EL (cell line): ENCODE measurements at regions not wholly inside any gene's neighbourhood (a gene's known extent, or its start where the extent isn't known, plus 50 kb on each side); places are given as distances from the start of the nearest gene placed in this dataset.

ENCODE experiments used
- DNase-seq: peaks from one replicate; pipeline ENCODE4 v3.0.0-alpha.2; 2016

DNA sequence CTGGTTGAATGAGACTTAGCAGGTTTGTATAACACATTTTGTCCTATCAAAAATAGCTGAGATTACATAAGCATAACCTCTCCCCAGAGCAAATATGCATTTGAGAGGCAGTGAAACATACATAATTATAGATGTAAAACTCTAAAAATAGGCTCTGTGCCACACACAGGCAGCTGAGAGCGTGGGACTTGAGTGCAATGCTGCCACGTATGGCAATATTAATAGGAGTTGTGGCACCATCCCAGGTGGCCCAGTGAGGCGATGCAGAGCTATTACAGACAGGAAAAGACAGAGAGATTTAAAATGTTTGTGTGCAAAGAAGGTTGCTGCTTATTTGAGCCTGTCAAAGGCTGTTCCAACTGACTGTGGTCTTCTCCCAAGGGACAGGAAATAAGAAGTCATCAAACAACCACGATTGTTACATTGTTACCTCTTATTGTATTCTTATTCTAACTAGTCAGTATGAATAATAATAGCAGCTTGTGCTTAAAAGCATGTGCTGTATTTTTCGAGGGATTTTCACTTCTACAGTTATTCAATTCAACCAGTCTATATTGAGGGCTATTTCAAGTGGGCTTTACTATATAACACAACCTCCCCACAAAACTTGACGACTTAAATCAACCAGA lies 116.5 kb downstream of the SALL1 start:
- DNase-seq: no peak

DNA sequence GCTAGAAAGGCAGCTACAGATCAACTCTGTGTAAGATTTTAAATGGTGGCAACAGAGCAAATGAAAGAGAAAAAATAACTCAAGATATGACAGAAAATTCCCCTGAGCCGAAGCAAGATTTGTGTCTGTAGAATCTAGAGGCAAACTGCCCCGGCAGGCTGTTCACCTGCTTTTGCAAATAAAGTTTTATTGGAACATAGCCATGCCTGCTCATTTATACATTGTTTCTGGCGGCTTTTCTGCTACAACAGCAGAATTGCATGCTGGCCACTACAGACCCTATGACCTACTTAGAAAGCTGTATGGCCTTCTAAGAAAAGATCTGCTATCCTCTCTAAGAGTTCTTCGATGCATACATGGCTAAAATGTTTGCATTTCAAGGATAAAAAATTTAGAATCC lies 119.5 kb downstream of the SALL1 start:
- no peak for DNase-seq

DNA sequence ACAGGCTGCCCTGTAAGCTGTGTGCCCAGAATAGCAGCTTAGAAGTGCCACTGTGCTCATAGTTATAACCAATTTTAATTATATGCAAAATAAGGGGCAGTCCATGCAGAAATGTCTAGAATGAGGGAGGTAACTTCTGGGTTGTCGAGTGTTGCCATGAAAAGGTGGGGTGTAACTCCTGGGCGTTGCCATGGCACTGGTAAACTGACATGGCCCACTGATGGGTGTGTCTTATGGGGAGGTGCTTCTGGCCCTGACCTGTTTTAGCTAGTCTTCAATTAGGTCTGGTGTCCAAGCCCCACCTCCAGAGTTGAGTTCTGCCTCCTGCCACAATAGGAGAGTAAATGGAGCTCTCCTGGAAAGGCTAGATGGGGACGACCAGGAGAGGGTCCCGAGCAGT lies 120.6 kb downstream of the SALL1 start:
- no peak for DNase-seq

DNA sequence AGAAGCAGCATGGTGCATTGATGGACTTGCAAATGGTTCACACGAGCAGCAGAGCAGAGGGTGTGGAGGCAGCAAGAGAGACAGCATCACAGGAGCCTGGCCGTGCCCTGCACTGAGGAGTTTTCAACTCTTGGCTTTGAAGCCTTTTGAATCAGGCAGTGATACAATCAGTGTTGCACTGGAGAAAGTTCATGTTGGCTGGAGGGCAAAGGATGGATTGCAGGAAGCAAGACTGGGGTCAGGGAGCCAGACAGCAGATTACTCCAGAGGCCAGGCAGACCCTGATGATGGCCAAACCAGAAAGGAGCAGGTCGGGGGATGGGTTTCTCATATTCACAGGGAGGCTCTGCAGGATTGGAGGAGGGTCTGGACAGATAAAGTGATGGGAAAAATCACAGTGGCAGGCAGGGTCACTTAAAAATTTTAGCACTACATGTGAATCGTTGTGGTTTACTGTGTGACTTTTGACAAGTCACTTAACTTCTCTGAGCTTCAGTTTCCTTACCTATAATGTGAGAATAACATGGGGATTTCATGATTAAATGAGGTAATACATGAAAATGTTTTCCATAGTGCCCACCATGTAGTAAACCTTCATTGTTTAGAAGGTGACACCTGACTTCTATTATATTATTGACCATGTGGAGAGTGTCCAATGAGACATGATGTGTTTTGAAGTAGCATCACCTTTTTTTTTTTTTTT lies 125.3 kb downstream of the SALL1 start:
- DNase-seq: no peak

DNA sequence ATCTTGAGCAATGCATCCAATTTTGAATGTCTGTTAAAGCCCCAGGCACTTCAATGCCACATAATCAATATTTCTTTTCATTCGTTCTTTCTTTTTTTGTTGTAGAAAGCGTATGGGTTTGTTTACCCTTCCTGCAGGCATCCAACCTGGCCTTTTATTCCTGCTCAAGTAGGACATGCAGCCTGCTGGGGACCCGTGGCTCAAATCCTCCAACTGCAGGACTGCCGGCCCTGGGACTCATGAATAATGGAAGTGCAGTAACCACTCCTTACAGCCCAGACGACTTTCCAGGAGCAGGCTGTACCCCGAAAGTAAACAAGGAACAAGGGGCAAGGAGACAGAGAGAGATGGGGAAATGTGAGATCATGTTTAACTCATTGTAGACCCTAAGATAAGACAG lies 126.4 kb downstream of the SALL1 start:
- DNase-seq: no peak

DNA sequence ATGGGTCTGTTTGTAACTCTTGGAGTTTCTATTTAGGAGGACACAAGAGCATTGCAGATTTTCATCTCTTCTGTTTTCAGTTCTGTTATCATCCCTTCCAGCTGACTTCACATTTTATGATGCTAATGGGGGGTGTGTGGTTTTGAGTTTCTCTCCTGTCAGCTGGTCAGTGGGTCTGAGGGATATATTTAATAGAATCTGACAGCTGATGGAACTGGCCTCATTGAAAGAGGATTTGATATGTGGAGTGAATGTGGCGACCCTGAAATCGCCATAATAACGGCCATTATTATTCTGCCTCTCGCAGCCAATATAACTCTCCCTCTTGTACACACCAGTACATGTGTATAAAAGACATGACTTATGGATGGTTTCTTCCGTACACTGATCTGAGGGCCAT lies 128.1 kb downstream of the SALL1 start:
- no peak for DNase-seq

DNA sequence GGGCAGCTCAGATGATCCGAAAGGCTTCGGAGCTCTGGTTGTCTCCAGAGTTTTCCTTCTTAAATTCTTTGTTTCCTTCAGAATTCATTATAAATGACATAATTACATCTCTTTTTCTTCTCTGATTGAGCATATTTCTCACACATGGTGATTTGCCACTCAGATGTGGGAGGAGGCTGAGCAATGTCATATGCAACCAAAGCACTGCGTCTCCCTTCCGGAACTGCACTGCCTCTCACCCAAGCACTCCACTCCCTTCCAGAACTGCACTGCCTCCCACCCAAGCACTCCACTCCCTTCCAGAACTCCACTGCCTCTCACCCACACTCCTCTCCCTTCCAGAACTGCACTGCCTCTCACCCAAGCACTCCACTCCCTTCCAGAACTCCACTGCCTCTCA lies 131.5 kb downstream of the SALL1 start:
- DNase-seq: no peak

DNA sequence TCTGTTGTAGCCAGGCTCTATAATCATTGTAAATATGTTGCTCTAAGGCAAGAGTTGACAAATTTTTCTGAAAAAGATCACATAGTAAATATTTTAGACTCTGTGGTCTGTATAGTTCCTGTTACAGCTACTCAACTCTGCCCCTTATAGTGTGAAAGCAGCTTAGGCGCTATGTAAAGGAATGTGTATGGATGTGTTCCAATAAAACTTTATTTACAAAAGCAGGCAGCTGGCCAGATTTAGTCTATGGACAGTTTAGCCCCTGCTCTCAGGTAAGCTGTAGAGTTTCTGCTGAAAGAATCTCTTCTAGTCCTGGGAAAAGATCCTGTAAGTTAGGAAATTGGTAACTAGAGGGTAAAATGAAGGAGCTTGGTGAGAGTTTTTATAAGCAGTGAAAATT lies 133.1 kb downstream of the SALL1 start:
- DNase-seq: no peak

DNA sequence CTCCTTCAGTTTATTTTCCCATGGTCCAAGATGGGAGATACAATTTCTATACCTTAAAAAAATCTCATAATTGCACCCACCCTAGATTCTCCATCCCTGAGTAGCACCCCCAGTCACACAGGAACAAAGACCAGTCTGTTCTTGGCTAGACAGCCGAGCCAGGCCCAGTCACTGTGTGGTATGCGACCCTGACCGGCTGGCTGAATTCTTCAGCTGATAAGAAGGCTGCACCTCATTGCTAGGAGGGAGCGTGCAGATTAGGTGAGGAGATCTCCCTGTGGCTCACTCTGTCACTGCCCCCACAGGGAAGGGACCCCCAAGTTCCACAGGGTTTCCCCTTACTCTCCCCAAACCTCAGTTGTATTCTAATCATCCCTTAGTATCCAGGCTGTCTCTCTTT lies 138.7 kb downstream of the SALL1 start:
- DNase-seq: no peak

DNA sequence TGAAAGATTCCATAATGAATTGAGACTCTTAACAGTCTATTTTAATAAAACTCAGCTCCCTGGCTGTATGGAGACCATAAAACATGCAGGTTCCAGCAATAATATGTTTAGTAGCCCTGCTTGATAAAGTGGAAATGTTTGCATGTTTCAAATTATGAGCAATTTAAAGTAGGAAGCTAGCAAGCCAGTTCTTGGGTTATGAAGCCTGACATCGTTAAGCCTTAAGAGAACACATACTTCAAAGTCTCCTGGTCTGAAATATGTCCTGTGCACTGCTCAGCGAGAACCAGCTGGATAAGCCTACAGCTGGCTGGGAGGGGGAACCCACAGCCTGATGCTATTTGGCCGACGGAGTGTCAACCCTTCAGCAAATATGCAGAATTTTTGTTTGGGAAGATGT lies 140.3 kb downstream of the SALL1 start:
- DNase-seq: no peak

DNA sequence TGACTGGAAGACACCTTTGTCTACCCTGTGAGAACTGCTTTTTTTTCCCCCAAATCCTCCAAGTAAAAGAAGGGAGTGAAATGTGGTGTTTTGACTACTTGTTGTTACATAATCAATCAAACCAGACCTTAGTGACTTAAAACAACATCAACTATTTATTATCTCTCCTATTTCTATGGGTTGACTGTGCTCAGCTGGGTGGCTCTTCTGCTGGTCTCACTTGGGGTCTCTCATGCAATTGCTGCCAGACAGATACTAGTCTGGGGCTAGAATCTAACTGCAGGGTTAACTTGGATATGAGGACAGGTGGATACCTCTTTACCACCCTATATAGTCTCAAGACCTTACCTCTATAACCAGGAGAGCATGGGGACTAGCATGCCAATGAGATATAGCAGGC lies 141.3 kb downstream of the SALL1 start:
- no peak for DNase-seq

DNA sequence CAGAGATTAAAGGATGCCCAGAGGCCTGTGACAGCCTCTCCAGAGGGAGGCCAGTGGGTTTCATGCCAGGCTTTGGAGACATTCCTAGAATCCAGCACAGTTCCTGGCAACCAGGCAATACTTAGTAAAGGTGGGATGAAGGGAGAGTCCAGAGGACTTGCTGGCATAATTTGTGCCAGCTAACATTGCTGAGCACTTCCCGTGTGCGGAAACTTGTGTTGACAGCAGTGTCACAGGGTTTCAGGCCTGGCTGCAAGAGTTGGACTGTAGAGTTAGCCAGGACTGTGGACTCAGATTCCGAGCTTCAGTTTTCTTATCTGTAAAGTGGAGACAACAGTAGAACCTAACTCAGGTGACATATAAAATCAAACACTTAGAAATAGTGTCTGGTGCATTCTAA lies 141.7 kb downstream of the SALL1 start:
- no peak for DNase-seq

DNA sequence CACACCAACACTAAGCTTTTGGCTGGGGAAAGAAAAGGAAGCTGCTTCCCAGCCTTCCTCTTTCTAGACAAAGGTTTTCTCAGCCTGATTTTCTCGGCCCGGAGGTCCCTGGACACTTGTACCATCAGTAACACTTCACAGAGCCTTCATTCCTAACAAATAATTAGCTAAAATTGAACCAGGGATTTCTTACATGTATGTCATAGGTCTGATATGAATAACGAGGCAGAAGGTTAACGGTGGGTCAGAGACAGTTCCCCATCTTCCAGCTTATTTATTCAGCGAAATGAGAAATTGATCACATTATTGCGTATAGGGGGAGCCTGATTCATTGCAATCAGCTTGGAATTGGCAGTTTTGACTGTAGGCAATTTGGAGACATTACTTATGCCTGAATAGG lies 142.5 kb downstream of the SALL1 start:
- DNase-seq: no peak

DNA sequence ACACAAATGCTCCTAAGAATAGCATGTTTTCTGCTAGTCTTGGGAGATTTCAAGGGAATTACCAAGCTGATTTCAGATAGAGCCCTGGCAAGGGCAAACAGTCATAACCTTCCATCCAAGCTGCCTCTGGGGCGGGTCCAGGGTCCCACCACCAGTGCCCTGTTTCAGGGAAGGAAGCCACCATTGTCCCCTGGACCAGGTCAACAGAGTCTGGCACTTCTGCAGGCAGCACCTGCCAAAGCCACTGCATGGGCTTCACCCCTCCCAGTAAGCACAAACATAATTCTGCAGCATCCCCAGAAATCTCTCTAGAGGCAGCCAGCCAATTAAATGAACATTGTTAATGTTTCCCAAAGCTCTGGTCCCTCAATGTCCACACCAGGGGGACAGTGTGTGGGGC lies 143.0 kb downstream of the SALL1 start:
- no peak for DNase-seq

DNA sequence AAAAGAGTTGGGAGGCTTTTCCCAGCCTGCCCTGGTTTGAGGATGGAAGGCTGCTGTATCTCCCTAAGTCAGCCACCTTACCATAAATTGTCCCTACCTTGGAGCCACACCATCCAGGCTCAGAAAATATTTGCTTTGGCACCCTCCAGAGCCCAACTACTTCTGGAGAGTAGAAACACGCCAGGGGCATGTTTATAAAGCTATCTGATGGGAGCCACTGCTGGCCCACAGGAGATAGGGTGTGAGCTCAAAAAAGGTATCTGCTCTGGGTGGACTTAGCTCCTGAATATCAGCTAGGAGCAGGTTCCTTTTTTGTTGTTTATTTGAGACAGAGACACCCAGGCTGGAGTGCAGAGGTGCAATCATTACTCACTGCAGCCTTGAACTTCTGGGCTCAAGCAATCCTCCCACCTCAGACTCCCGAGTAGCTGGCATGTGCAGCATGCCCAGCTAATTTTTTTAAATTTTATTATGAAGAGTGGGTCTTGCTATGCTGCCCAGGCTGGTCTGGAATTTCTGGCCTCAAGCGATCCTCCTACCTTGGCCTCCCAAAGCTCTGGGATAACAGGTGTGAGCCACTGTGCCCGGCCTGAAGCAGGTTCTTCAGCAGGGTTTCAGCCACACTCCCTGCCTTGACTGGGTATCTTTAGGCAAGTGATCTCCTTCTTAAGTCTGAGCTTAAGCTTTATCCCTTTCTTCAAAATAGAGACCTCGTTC lies 147.1 kb downstream of the SALL1 start:
- no peak for DNase-seq

DNA sequence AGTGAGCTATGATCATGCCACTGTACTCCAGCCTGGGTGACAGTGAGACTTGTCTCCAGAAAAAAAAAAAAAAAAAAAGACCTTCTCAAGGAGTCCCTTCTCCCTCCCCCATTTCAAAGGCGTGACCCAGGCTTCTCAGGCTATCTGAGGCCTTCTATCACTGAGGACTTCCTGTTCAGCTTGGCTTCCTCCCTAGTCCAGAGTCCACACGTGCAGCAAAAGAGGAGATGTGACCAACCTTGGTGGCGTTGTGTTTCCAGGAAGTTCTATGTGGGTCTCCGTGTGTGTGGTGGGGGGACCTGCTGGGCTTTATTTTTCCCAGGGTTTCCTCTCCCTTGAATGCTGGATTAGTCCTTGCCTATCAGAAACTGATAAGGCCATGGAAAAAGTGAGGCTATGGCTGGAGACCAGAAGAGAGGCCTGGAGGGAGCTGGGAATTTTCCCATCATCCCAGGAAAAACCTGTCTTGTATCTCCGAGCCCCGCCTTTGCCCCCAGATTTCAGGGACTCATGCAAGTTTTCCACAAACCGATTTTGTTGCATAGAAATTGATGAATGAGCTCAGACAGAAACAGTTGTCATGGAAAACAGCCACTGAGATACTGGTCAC lies 148.1 kb downstream of the SALL1 start:
- no peak for DNase-seq

DNA sequence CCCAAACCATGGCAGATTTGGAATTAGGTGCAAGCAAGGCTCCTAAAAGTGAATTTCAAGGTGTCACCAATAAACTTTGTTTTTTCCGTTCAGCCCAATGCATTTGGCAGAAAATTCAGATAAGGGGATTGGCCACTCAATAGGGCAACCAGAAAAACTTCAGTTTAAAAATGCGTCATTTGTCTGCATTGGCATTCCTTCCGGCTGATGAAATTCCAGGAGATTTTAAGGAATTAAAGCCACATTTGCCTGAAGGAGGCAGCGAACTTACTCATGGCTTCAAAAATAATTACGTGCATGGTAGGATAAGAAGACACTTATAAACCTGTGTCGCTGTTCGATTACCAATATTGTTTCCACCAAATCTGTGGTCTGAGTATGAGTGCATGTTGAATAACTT lies 151.9 kb downstream of the SALL1 start:
- DNase-seq: no peak

DNA sequence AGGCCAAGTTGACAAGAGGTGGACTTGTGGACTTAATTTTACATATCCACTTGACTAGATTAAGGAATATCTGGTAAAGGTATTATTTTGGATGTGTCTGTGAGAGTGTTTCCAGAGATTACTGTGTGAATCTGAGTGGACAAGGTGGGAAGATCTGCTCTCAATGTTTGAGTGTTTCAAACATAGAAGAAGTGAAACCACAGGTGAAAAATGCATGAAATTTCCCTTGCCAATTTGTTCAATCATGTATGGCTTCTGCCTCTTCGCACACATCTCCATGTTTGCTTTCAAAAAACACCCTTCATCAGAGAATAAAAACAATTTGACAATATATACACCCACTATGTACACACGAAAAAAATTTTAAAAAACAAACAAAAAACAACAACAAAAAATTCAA lies 152.7 kb downstream of the SALL1 start:
- no peak for DNase-seq

DNA sequence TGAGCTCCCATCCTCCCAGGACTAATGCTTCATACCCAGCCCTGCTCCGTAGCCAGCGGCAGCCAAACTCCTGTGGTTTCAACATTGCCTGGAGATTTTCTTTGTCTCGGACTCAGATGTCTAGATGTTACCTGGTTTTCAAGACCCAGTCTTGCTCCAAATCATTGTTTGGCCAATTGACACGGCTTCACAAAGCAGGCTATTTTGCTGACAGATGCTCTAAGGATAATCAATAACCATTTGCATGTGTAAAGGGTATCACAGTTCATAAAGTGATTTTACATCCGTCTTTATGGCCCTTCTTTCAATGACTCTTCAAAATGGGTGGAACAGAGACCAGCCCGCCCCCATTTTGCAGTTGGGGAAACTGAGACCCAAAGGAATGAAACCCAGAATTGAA lies 153.4 kb downstream of the SALL1 start:
- DNase-seq: no peak

DNA sequence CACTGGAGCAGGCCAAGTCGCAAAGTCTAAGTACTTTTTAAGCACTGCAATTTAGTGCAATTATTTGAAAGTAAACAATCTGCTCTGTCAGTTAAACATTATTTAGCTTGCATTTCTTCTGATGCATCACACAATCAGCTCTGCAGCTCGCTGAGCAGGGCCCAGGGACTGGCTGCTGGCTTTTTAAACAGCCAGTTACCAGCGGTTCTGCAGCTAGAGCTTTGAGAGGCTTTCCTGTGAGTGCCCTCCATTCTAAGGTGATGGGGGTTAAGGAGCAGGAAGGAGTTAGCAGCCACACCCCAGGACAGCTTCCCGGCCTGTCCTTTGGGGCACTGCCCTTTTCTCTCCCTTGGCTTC lies 154.3 kb downstream of the SALL1 start:
- DNase-seq: no peak

DNA sequence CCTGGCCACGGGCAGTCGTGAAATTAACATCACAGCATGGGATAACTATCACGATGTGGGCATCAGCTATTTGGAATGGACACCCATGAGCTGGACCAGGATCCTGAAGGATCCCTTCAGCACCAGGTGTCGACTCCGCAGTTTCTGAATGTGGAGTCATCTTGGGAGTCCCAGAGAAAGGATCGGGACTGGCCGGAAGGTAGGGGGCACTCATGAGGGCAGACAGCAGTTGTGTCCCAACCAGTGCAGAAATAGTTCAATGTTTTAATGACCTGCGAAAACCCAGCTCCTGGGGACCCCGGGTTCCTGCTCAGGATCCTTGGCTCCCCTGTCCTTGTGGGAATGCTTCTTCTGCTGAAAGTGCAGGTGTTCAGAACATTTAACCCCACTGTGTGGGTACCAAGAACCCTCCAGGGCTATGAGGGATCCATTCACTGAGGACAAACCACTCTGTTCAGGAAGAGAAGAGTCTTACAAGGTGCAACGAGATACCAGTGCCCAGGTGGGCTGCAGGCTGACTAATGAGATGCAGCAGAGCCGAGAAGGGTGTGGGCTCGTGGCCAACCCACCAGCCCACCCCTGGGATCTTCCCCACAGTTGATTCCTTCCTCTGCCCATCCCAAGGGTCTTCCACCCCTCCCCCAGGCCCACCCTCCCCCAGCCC lies 154.8 kb downstream of the SALL1 start:
- no peak for DNase-seq

DNA sequence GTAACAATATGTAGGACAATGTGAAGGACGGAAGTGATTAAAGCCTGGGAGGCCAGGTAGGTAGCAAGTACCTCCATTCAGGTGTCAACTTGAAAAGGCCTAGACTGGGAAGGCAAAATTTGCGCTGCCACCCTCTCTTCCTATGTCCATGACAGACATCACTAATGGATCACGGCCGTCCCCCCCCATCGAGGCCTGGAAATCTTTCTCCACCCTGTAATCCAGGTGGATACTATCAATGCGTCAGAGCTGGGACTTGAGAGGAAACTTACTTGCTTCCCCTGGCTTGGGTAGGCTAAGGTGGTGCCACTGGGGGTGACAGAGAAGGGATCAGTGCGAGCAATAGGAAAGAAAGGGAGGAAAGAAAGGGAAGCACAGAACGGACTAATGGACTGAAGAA lies 156.1 kb downstream of the SALL1 start:
- no peak for DNase-seq

DNA sequence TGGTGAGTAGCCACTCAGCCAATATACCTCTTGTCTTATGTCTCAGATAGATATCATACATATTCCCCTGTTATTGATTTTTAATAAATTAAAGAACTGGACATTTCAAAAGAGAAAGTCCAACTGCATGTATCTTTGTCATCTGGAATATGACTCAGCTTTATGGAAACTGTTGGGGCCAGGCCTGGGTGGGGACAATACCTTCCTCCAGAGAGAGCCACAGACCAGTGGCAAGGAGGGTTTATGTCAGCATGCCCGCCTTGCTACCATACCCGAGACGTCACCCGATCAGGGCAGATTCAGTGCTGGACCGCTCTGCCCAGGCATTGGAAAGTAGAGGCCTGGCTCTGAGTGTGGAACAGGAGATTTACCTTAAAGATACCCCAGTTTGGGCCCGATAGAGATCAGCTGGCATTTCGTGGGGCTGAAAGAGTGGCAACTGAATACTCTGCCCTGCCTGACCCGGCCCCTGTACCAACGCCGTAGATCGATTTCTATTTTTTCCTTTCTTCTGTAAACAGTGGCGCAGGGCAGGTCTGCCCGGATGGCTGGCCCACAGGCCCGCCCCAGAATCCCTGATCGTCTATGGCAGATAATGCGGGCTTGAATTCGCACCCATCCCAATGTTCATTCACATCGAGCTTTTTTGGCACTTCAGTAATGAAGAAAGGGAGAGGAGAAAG lies 158.6 kb downstream of the SALL1 start:
- no peak for DNase-seq
